ENCODE measurements at regions not wholly inside any gene's neighbourhood (a gene's known extent, or its start where the extent isn't known, plus 50 kb on each side); places are given as distances from the start of the nearest gene placed in this dataset.
"Not testable (repeated sequence)": the region's sequence is repeated elsewhere in the genome, so short reads cannot be mapped to it uniquely, and the experiment has no call there.

DNA sequence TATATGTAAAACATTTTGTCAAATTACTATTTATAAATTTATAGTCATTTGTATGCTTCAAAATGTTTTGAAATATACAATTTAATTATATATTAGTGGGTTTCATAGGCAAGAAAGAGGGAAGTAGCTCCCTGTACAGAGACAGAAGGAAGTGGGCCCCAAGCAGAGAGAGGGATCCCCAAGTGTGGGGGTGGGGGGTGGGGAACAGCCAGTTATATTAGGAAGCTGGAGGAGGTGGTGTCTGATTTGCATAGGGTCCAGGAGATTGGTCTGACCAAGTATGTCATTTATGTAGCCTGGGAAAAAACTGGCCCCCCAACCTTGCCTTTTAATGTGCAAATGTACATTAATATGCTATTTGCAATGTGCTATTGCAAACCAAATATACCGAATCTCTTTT, 76.5 kb upstream of the ZSWIM2 start (continued):
- TF ChIP-seq, protein P1, sequence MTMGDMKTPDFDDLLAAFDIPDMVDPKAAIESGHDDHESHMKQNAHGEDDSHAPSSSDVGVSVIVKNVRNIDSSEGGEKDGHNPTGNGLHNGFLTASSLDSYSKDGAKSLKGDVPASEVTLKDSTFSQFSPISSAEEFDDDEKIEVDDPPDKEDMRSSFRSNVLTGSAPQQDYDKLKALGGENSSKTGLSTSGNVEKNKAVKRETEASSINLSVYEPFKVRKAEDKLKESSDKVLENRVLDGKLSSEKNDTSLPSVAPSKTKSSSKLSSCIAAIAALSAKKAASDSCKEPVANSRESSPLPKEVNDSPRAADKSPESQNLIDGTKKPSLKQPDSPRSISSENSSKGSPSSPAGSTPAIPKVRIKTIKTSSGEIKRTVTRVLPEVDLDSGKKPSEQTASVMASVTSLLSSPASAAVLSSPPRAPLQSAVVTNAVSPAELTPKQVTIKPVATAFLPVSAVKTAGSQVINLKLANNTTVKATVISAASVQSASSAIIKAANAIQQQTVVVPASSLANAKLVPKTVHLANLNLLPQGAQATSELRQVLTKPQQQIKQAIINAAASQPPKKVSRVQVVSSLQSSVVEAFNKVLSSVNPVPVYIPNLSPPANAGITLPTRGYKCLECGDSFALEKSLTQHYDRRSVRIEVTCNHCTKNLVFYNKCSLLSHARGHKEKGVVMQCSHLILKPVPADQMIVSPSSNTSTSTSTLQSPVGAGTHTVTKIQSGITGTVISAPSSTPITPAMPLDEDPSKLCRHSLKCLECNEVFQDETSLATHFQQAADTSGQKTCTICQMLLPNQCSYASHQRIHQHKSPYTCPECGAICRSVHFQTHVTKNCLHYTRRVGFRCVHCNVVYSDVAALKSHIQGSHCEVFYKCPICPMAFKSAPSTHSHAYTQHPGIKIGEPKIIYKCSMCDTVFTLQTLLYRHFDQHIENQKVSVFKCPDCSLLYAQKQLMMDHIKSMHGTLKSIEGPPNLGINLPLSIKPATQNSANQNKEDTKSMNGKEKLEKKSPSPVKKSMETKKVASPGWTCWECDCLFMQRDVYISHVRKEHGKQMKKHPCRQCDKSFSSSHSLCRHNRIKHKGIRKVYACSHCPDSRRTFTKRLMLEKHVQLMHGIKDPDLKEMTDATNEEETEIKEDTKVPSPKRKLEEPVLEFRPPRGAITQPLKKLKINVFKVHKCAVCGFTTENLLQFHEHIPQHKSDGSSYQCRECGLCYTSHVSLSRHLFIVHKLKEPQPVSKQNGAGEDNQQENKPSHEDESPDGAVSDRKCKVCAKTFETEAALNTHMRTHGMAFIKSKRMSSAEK (CRISPR knock-in tag; IDR thresholded peaks at IDR 0.05; ENCODE audit: borderline replicate concordance): no peak
- TF ChIP-seq CREB1 (CRISPR knock-in tag; IDR thresholded peaks at IDR 0.05) (no peak), NFYB (CRISPR knock-in tag; conservative IDR thresholded peaks at IDR 0.05; ENCODE audit: low read depth) (no peak), ZNF416 (CRISPR knock-in tag; IDR thresholded peaks at IDR 0.05) (no peak)

DNA sequence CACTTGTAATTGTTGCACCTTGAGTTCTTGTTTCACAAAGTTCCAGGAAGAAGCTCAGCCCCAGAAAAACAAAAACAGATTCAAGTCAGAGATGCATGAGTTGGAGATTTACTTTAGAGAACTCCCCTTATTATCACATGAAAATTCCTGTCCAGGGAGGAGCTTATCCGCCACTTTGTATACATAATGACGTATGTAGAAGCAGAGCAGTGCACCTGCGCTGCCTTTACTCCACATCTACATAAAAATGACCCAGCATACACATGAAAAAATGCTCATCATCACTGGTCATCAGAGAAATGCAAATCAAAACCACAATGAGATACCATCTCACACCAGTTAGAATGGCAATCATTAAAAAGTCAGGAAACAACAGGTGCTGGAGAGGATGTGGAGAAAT, 73.3 kb upstream of the ZSWIM2 start:
- H3K27me3 Mint-ChIP-seq (ENCODE audit: low read depth); H3K27ac Mint-ChIP-seq; H3K9me3 Mint-ChIP-seq; H3K36me3 Mint-ChIP-seq; CTCF ChIA-PET; ATAC-seq; H3K4me3 Mint-ChIP-seq; POLR2A ChIA-PET; DNase-seq (ENCODE audit: low spot score); H3K4me1 Mint-ChIP-seq: not testable (repeated sequence)

DNA sequence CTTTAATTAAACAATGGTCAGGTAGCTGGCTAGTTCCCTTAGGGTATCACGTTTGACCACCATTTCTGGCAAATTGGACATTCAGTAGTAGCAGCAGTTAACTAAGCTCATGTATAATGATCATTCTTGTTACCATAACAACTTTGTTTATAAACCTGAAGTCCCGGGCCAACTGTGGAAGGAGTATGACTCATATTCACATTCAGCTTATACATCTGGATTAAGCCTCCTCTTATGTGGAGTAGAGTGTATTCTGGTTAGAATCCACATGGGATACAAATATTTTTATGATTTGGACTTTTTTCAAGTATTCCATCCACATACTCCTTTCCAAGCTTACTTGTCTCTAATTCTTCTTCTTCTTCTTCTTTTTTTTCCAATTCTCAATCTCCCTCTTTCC, 70.3 kb upstream of the ZSWIM2 start:
- no peak for DNase-seq (ENCODE audit: low spot score)
- ChIA-PET CTCF (interaction anchor here (1.0 kb wide), 1 partner anchor 57 kb away, joined by 3 read pairs; no protein-coding TSS in a partner anchor), POLR2A (interaction anchor here (0.5 kb wide), 1 partner anchor 59 kb away, joined by 4 read pairs; no protein-coding TSS in a partner anchor)
- Mint-ChIP-seq H3K9me3 (peaks cover 4% of the 10 kb centered on the region; the same call in 1 of the 2 replicates), H3K27me3 (ENCODE audit: low read depth) (no peaks in the 10 kb centered on the region), H3K27ac (no peak overlapping the region), H3K4me3 (no peak overlapping the region), H3K4me1 (no peaks in the 10 kb centered on the region), H3K36me3 (no peaks in the 10 kb centered on the region)
- no peak for ATAC-seq
- no peak for TF ChIP-seq FOXJ3 (CRISPR knock-in tag; IDR thresholded peaks at IDR 0.05; ENCODE audit: borderline replicate concordance)
- TF ChIP-seq ELF4 (CRISPR knock-in tag; IDR thresholded peaks at IDR 0.05; ENCODE audit: low read depth): no peak
- no peak for TF ChIP-seq ZNF671 (CRISPR knock-in tag; IDR thresholded peaks at IDR 0.05)
- TF ChIP-seq, protein P2, sequence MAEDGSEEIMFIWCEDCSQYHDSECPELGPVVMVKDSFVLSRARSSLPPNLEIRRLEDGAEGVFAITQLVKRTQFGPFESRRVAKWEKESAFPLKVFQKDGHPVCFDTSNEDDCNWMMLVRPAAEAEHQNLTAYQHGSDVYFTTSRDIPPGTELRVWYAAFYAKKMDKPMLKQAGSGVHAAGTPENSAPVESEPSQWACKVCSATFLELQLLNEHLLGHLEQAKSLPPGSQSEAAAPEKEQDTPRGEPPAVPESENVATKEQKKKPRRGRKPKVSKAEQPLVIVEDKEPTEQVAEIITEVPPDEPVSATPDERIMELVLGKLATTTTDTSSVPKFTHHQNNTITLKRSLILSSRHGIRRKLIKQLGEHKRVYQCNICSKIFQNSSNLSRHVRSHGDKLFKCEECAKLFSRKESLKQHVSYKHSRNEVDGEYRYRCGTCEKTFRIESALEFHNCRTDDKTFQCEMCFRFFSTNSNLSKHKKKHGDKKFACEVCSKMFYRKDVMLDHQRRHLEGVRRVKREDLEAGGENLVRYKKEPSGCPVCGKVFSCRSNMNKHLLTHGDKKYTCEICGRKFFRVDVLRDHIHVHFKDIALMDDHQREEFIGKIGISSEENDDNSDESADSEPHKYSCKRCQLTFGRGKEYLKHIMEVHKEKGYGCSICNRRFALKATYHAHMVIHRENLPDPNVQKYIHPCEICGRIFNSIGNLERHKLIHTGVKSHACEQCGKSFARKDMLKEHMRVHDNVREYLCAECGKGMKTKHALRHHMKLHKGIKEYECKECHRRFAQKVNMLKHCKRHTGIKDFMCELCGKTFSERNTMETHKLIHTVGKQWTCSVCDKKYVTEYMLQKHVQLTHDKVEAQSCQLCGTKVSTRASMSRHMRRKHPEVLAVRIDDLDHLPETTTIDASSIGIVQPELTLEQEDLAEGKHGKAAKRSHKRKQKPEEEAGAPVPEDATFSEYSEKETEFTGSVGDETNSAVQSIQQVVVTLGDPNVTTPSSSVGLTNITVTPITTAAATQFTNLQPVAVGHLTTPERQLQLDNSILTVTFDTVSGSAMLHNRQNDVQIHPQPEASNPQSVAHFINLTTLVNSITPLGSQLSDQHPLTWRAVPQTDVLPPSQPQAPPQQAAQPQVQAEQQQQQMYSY (CRISPR knock-in tag; IDR thresholded peaks at IDR 0.05): no peak
- TF ChIP-seq CREB1 (CRISPR knock-in tag; IDR thresholded peaks at IDR 0.05): no peak
- TF ChIP-seq, protein P3, sequence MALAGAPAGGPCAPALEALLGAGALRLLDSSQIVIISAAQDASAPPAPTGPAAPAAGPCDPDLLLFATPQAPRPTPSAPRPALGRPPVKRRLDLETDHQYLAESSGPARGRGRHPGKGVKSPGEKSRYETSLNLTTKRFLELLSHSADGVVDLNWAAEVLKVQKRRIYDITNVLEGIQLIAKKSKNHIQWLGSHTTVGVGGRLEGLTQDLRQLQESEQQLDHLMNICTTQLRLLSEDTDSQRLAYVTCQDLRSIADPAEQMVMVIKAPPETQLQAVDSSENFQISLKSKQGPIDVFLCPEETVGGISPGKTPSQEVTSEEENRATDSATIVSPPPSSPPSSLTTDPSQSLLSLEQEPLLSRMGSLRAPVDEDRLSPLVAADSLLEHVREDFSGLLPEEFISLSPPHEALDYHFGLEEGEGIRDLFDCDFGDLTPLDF (CRISPR knock-in tag; IDR thresholded peaks at IDR 0.05): no peak
- TF ChIP-seq ZNF317 (CRISPR knock-in tag; IDR thresholded peaks at IDR 0.05; ENCODE audit: borderline replicate concordance, low read depth): no peak
- TF ChIP-seq, protein P4, sequence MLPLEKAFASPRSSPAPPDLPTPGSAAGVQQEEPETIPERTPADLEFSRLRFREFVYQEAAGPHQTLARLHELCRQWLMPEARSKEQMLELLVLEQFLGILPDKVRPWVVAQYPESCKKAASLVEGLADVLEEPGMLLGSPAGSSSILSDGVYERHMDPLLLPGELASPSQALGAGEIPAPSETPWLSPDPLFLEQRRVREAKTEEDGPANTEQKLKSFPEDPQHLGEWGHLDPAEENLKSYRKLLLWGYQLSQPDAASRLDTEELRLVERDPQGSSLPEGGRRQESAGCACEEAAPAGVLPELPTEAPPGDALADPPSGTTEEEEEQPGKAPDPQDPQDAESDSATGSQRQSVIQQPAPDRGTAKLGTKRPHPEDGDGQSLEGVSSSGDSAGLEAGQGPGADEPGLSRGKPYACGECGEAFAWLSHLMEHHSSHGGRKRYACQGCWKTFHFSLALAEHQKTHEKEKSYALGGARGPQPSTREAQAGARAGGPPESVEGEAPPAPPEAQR (CRISPR knock-in tag; IDR thresholded peaks at IDR 0.05): no peak
- no peak for TF ChIP-seq FOXK1 (CRISPR knock-in tag; IDR thresholded peaks at IDR 0.05)
- TF ChIP-seq, protein P5, sequence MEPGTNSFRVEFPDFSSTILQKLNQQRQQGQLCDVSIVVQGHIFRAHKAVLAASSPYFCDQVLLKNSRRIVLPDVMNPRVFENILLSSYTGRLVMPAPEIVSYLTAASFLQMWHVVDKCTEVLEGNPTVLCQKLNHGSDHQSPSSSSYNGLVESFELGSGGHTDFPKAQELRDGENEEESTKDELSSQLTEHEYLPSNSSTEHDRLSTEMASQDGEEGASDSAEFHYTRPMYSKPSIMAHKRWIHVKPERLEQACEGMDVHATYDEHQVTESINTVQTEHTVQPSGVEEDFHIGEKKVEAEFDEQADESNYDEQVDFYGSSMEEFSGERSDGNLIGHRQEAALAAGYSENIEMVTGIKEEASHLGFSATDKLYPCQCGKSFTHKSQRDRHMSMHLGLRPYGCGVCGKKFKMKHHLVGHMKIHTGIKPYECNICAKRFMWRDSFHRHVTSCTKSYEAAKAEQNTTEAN (CRISPR knock-in tag; IDR thresholded peaks at IDR 0.05): no peak
- TF ChIP-seq NFYB (CRISPR knock-in tag; conservative IDR thresholded peaks at IDR 0.05; ENCODE audit: low read depth): no peak
- TF ChIP-seq ESRRA (CRISPR knock-in tag; IDR thresholded peaks at IDR 0.05; ENCODE audit: borderline replicate concordance): no peak
- no peak for TF ChIP-seq ATF1 (CRISPR knock-in tag; IDR thresholded peaks at IDR 0.05)
- no peak for TF ChIP-seq TEAD4 (CRISPR knock-in tag; IDR thresholded peaks at IDR 0.05)
- TF ChIP-seq, protein P6, sequence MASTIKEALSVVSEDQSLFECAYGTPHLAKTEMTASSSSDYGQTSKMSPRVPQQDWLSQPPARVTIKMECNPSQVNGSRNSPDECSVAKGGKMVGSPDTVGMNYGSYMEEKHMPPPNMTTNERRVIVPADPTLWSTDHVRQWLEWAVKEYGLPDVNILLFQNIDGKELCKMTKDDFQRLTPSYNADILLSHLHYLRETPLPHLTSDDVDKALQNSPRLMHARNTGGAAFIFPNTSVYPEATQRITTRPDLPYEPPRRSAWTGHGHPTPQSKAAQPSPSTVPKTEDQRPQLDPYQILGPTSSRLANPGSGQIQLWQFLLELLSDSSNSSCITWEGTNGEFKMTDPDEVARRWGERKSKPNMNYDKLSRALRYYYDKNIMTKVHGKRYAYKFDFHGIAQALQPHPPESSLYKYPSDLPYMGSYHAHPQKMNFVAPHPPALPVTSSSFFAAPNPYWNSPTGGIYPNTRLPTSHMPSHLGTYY (CRISPR knock-in tag; IDR thresholded peaks at IDR 0.05): no peak
- no peak for TF ChIP-seq ZNF232 (CRISPR knock-in tag; IDR thresholded peaks at IDR 0.05)
